Right renal cortex interstitium (tissue), 3 donors: ENCODE measurements at regions not wholly inside any gene's neighbourhood (a gene's known extent, or its start where the extent isn't known, plus 50 kb on each side); places are given as distances from the start of the nearest gene placed in this dataset.
"Not testable (repeated sequence)": the region's sequence is repeated elsewhere in the genome, so short reads cannot be mapped to it uniquely, and the experiment has no call there.

Experiments used
- DNase-seq, 3 donors: peaks; one replicate each; pipeline ENCODE4 v3.0.0-alpha.2; 2013; ENCODE audit warnings: low read depth in 3 of 3, low spot score in 2 of 3

DNA sequence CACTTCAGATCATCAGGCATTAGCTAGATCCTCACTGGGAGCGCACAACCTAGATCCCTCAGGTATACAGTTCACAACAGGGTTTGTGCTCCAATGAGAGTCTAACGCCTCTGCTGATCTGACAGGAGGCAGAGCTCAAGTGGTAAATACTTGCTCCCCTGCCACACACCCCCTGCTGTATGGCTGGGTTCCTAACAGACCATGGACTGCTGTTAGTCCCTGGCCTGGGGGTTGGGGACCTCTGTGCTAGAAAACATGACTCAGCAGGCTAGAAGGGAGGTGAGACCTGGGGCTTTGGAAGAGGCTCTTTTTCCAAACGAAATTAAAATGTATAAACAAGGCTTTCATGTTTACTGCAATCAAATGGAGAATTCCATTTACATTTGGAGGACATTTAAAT is 691.1 kb downstream of the FLRT2 start:
- DNase-seq: no peak

DNA sequence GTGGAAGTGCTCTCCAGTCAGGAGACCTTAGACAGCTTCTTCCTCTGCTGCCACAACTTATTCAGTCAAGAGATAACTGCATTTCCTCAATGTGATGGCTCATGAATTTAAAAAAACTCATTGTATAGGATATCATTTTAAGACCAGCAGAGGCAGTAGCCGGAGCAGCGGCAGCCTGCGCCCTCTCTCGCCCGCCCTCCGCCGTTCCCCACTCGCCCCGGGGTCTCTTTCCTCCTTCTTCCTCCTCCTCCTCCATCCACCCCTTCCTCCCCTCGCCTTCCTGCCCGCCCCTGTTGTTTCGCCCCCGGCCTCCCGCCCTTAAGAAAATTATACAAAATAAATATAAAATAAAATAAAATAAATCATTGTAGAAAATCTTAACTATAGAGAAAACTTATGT is 687.6 kb downstream of the FLRT2 start:
- no peak for DNase-seq

DNA sequence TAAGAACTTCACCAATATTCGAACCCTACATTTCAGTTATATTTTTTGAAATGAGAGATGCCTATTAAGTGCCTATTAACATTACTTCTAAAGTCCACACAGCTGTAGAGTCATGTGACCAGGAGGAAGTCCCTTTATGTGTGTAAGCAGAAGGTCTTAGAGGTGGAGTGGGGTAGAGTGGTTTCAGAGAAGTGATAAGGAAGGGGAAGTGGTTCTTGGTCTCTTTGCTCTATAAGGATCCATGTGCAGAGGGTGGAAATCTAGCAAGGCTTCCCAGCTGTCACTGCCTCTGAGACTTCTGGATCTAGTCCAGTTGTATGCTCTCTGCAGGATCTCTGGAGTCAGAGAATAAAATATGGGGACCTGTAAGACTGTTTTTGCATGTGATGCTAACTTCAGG is 673.9 kb downstream of the FLRT2 start:
- DNase-seq: no peak

- no peak for DNase-seq
These were observed 666.5 kb downstream of the FLRT2 start for GRCh38 chr14:86196471-86196870.

DNA sequence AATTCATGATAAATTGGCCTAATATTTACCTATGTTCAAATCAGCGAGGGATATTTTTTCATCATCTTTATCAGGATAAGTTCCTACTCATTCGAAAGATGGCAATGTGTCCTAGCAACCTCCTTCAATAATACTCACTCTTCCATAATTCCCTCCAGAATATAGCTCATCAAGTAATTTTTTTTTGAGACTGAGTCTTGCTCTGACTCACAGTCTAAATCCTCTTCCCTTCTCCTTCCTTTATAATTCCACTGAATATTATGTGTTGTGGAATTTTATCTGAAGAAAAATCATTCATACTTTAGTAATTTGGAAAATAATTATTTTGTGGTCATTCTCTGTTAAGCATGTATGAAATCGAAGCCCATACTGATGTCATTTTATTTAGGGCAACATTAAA is 663.8 kb downstream of the FLRT2 start:
- no peak for DNase-seq

- DNase-seq: no peak
These were observed 650.0 kb downstream of the FLRT2 start for GRCh38 chr14:86179980-86180379.

GRCh38 chr14:86168371-86168770 is 638.4 kb downstream of the FLRT2 start:
- DNase-seq: no peak

DNA sequence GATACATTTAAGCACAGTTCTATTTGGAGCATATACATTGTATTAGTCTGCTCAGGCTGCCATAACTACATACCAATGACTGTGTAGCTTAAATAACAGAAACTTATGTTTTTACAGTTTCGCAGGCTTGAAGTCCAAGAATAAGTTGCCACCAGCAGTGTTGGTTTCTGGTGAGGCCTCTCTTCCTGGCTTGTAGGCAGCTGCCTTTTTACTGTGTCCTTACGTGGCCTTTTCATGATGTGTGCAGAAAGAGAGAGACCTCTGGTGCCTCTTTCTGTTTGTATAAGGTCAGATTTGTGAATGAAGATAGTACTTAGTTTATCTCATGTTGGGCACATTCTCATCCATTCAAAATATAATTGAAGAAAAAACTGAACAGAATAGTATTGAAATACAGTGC is 636.6 kb downstream of the FLRT2 start:
- no peak for DNase-seq

DNA sequence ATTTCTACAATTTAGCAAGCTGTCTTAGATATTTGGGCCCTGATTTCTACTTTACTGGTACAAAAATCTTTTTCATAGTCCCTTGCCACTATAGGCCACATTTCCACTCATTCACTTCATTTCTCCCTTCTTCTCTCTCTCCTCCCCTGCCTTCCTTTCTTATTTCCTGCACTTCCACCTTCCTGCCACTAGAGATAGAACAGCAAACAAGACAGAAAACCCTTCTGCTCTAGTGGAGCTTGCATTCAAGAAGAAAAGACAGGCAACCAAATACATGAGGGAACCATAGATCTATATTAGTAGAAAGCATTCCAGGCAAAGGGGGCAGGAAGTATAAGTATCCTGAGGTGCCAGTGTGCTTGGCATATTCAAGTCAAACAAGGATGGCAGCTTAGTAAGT is 623.5 kb downstream of the FLRT2 start:
- no peak for DNase-seq

- no peak for DNase-seq
These were observed 613.3 kb downstream of the FLRT2 start for GRCh38 chr14:86143248-86143647.

DNA sequence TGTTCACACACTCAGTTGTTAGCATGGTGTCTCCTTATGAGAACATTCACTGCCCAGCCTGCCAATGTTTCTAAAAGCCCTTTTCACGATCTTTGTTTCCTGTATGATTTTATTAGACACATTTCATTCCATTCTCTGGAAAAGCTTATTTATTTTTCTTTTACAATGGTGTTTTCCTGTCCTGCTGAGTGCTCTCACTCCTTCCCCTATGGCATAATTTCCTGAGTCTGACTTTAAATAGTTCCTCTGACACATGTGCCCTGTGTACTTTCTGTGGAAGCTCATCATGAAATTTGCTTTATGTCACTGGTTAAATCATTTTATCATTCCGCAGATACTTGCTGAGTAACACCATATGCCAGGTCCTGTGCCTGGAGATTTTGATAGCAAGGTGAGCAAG is 612.0 kb downstream of the FLRT2 start:
- DNase-seq: no peak

DNA sequence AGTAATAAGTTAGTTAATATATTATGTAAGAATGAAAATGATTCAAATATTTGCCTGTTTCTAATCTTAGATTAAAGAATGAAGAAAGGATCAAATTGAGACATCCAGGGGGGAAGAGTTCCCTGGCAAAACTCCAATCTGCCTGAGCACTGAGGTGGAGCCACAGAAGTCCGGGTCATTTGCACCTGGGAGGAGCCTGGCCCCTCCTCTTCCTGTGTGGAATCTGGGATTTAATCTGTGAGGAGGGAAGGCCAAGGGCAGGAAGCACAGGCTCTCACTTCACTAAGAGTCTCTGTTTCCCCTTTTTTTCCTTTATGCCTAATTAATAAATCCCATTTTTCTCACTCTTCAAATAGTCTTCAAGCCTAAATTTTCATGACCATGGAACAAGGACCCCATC is 599.5 kb downstream of the FLRT2 start:
- no peak for DNase-seq

DNA sequence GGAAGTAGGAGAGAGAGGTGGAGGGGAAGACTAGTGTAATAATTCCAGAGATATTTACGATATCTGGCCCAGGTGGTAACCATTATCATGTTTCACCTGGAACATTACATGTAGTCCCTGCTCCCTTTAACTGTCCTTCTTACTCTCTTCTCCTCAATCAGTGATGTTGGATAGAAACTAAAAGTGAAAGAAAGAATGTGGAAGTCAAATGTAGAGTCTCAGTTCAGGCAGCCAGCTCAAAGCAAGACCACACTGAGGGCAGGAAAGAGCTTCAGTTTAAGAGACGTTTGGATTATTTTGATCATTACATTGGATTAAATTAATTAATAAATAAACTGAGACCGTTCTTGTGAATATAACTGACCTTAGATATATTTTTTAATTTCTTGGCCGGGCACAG is 594.4 kb downstream of the FLRT2 start:
- no peak for DNase-seq

GRCh38 chr14:86115972-86116371 is 586.0 kb downstream of the FLRT2 start:
- no peak for DNase-seq

DNA sequence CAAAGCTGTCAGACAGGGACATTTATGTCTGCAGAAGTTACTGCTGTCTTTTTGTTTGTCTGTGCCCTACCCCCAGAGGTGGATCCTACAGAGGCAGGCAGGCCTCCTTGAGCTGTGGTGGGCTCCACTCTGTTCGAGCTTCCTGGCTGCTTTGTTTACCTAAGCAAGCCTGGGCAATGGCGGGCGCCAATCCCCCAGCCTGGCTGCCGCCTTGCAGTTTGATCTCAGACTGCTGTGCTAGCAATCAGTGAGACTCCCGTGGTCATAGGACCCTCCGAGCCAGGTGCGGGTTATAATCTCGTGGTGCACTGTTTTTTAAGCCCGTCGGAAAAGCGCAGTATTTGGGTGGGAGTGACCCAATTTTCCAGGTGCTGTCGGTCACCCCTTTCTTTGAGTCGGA is 580.9 kb downstream of the FLRT2 start:
- DNase-seq: not testable (repeated sequence)

DNA sequence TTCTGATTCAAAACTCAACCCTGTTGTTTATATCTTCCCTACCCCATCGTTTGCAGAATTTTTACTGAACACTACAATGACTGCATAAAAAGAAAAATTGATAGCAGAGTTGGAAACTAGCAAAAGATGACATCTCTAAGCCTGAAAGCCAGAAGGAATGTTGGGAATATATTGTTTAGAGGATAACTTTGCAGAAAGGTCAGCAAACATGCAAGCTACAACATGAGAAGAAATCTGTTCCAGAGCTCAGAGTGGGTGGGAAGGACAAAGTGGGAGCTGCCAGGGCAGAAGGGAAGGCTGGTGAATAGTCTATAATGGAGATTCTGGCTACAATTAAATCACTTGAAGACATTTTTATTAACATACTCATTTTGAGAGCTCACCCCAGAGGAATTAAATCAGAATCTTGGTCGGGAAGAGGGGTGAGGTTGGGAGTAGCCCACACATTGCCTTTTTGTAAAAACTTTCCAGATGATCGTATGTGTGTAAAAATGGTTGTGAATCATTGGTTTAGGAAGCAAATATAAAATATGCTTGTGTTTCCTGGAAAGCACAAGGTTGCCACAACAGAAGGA is 574.8 kb downstream of the FLRT2 start:
- DNase-seq: no peak

- DNase-seq: no peak
These were observed 564.6 kb downstream of the FLRT2 start for GRCh38 chr14:86094512-86094911.

DNA sequence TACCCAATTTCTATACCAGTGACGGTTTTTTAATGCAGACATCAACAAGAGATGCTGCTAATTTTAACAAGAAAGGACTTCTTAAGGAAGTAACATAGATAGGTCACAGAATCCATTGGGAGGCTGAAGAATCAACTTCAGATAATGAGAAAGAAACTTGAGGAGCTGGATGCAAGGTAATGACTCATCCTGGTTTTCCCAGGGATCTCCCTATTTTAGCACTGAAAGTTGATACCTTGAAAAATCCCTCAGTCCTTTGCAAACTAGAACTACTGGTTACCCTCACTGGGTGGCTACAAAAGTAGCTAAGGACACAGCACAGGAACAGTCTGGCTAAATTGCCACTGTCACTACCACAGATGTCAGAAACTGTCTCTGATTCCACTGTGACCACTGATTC is 561.9 kb downstream of the FLRT2 start:
- DNase-seq: no peak

DNA sequence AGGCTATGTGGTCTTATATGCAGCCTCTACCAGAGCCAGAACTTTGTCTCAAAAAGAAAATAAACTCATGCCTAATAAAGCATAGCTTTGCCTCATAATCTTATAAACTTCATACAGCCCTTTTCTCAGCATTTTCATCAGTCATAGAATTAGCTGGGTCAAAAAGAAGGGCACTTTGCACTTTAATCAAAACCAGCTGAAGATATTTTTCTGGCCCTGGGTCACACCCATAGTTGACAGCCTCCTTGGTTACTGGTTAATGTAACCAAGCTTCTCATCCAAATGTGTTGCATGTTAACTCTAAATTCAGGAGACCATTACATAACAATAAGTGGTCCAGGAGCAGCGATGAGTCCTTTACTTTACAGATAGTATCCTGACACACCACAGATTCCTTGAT is 558.2 kb downstream of the FLRT2 start:
- no peak for DNase-seq

DNA sequence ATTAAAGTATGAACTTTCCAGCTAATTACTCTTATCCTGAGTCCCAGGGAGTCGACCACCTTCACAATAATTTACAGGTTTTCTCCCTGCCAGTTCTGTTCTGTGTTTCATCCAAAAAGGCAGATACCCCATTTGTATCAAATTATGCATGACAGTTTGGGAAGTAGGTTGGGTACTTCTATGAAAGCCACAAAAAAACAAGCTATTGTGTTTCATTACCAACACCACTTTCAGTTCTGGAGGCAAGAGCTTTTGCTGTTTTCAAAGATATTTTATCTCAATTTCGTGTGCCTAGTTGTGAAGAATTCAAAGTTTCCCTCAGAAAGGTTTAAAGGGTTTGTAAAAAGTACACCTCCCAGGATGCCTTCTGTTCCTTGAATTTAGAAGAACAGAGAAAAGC is 557.4 kb downstream of the FLRT2 start:
- no peak for DNase-seq

DNA sequence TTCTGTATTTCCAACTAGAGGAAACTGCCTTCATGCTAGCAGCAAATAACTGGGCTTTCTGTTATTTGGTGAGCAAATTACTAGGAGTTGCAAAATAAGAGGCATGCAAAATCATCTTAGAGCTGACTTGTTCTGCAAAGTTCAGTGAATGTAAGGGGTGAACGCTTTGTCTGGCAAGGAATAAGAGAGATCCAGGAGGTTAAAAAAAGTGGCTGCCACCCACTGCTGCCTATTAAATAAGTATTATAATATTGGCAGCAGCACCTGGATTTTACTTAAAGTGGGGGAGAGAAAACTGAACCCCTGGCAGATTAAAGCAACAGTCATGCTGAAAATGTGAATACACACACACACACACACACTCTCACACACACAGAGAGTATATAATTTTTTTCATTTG is 557.0 kb downstream of the FLRT2 start:
- no peak for DNase-seq

- no peak for DNase-seq
These were observed 554.2 kb downstream of the FLRT2 start for GRCh38 chr14:86084097-86084496.

- DNase-seq: no peak
These were observed 553.7 kb downstream of the FLRT2 start for GRCh38 chr14:86083616-86084015.
